ENCODE measurements at regions not wholly inside any gene's neighbourhood (a gene's known extent, or its start where the extent isn't known, plus 50 kb on each side); places are given as distances from the start of the nearest gene placed in this dataset.

DNA sequence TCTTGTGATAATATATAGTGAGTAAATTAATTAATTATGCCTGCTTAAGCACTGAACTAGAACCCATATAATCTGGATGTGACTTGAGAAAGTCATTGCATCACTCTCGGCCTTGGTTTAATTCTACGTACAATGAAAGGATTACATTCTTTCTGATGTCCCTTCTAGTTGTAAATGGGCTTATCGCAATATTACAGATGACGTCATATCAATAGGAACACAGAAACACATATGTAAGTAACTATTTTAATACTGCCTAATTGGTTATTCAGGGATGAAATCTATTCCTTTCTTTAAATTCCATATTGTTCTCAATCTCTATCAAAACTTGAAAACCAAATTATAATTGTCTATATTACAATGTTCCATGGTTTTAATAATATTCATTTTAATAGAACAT is 504.6 kb downstream of the PRR32 start (continued):
- TF ChIP-seq, protein P1, sequence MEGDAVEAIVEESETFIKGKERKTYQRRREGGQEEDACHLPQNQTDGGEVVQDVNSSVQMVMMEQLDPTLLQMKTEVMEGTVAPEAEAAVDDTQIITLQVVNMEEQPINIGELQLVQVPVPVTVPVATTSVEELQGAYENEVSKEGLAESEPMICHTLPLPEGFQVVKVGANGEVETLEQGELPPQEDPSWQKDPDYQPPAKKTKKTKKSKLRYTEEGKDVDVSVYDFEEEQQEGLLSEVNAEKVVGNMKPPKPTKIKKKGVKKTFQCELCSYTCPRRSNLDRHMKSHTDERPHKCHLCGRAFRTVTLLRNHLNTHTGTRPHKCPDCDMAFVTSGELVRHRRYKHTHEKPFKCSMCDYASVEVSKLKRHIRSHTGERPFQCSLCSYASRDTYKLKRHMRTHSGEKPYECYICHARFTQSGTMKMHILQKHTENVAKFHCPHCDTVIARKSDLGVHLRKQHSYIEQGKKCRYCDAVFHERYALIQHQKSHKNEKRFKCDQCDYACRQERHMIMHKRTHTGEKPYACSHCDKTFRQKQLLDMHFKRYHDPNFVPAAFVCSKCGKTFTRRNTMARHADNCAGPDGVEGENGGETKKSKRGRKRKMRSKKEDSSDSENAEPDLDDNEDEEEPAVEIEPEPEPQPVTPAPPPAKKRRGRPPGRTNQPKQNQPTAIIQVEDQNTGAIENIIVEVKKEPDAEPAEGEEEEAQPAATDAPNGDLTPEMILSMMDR (IDR thresholded peaks at IDR 0.05; ENCODE audit: control extremely low read depth in 1 of 3, insufficient read depth in 1 of 3, low read depth in 1 of 3, low read length in 3 of 3) = no peak
- TF ChIP-seq KDM4A (IDR thresholded peaks at IDR 0.05; ENCODE audit: low read depth, low read length, severe bottlenecking) = no peak

Data from H1 (cell line).